ENCODE measurements at regions not wholly inside any gene's neighbourhood (a gene's known extent, or its start where the extent isn't known, plus 50 kb on each side); places are given as distances from the start of the nearest gene placed in this dataset.

GRCh38 chr7:140229101-140229525, 52.3 kb upstream of the KDM7A start:
- no peak for TF ChIP-seq CEBPB (IDR thresholded peaks at IDR 0.05; ENCODE audit: borderline replicate concordance, low read depth, low read length)
- TF ChIP-seq, protein P1, sequence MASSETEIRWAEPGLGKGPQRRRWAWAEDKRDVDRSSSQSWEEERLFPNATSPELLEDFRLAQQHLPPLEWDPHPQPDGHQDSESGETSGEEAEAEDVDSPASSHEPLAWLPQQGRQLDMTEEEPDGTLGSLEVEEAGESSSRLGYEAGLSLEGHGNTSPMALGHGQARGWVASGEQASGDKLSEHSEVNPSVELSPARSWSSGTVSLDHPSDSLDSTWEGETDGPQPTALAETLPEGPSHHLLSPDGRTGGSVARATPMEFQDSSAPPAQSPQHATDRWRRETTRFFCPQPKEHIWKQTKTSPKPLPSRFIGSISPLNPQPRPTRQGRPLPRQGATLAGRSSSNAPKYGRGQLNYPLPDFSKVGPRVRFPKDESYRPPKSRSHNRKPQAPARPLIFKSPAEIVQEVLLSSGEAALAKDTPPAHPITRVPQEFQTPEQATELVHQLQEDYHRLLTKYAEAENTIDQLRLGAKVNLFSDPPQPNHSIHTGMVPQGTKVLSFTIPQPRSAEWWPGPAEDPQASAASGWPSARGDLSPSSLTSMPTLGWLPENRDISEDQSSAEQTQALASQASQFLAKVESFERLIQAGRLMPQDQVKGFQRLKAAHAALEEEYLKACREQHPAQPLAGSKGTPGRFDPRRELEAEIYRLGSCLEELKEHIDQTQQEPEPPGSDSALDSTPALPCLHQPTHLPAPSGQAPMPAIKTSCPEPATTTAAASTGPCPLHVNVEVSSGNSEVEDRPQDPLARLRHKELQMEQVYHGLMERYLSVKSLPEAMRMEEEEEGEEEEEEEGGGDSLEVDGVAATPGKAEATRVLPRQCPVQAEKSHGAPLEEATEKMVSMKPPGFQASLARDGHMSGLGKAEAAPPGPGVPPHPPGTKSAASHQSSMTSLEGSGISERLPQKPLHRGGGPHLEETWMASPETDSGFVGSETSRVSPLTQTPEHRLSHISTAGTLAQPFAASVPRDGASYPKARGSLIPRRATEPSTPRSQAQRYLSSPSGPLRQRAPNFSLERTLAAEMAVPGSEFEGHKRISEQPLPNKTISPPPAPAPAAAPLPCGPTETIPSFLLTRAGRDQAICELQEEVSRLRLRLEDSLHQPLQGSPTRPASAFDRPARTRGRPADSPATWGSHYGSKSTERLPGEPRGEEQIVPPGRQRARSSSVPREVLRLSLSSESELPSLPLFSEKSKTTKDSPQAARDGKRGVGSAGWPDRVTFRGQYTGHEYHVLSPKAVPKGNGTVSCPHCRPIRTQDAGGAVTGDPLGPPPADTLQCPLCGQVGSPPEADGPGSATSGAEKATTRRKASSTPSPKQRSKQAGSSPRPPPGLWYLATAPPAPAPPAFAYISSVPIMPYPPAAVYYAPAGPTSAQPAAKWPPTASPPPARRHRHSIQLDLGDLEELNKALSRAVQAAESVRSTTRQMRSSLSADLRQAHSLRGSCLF (CRISPR knock-in tag; IDR thresholded peaks at IDR 0.05; ENCODE audit: borderline replicate concordance) = no peak
- TF ChIP-seq POLR2A (IDR thresholded peaks at IDR 0.05; ENCODE audit: insufficient read depth in 1 of 2, low read depth in 2 of 2, low read length in 2 of 2) = no peak
- TF ChIP-seq ZZZ3 (CRISPR knock-in tag; IDR thresholded peaks at IDR 0.05; ENCODE audit: borderline replicate concordance) = no peak
- no peak for TF ChIP-seq ADNP (CRISPR knock-in tag; IDR thresholded peaks at IDR 0.05)
- no peak for TF ChIP-seq ZKSCAN1 (IDR thresholded peaks at IDR 0.05; ENCODE audit: low read length)
- no peak for TF ChIP-seq NR3C1 (CRISPR knock-in tag; IDR thresholded peaks at IDR 0.05)
- TF ChIP-seq, protein P2, sequence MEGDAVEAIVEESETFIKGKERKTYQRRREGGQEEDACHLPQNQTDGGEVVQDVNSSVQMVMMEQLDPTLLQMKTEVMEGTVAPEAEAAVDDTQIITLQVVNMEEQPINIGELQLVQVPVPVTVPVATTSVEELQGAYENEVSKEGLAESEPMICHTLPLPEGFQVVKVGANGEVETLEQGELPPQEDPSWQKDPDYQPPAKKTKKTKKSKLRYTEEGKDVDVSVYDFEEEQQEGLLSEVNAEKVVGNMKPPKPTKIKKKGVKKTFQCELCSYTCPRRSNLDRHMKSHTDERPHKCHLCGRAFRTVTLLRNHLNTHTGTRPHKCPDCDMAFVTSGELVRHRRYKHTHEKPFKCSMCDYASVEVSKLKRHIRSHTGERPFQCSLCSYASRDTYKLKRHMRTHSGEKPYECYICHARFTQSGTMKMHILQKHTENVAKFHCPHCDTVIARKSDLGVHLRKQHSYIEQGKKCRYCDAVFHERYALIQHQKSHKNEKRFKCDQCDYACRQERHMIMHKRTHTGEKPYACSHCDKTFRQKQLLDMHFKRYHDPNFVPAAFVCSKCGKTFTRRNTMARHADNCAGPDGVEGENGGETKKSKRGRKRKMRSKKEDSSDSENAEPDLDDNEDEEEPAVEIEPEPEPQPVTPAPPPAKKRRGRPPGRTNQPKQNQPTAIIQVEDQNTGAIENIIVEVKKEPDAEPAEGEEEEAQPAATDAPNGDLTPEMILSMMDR (CRISPR knock-in tag; IDR thresholded peaks at IDR 0.05) = no peak
- no peak for TF ChIP-seq MEF2D (CRISPR knock-in tag; IDR thresholded peaks at IDR 0.05)
- no peak for TF ChIP-seq POLR2AphosphoS5 (IDR thresholded peaks at IDR 0.05; ENCODE audit: low read depth, low read length)
- no peak for TF ChIP-seq PCBP1 (IDR thresholded peaks at IDR 0.05; ENCODE audit: borderline replicate concordance, low read depth, low read length)

Measured in HepG2 (cell line).